Astrocyte of the hippocampus (primary cell): ENCODE measurements at regions not wholly inside any gene's neighbourhood (a gene's known extent, or its start where the extent isn't known, plus 50 kb on each side); places are given as distances from the start of the nearest gene placed in this dataset.

ENCODE experiments used
- DNase-seq: peaks from one replicate; pipeline ENCODE4 v3.0.0; 2011; ENCODE audit warnings: low read depth, low spot score

GRCh38 chr1:4517186-4517954, 137.0 kb upstream of the AJAP1 start:
- no peak for DNase-seq

GRCh38 chr1:4518621-4519020, 135.8 kb upstream of the AJAP1 start:
- DNase-seq: no peak

- DNase-seq: no peak
Measured at GRCh38 chr1:4519954-4520353, 134.5 kb upstream of the AJAP1 start.

- no peak for DNase-seq
Measured at GRCh38 chr1:4523551-4523950, 130.9 kb upstream of the AJAP1 start.

DNA sequence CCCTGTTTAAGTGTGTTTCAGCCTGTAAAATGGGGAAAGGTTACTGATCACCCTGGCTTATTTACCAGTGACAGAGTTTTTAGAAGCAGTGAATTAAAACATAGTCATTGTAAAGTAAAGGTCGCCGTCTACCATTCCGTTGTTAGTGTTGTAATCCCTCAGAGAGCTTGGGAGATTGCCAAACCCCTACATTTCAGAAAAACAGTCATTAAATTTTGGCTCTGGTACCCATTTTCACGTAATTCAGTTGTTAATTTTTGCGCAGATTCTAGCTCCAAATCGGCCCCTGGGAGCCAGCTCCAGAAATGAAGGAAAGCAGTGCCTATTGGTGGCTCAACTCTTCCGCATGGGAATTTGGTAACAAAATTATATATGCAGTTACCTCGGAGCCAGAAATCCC, 127.7 kb upstream of the AJAP1 start:
- no peak for DNase-seq

DNA sequence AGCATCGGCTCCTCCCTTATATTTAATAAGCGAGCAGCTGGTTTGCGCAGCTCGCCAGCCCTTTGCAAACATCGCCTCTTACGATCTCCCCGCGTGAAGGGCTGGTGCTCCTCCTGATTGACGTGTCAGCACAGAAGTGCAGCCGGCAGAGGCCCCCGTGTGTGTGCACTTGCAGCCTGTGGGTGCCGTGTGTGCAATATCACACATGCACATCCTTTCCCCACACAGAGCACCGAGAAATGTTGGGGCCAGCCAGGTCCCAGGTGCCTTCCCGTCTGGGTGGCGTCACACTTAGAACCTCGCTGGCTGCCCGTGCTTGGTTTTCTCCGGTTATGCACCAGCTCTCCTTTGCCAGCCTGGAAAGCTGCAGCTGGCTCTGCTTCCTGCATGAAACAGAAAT, 126.6 kb upstream of the AJAP1 start:
- DNase-seq: no peak

DNA sequence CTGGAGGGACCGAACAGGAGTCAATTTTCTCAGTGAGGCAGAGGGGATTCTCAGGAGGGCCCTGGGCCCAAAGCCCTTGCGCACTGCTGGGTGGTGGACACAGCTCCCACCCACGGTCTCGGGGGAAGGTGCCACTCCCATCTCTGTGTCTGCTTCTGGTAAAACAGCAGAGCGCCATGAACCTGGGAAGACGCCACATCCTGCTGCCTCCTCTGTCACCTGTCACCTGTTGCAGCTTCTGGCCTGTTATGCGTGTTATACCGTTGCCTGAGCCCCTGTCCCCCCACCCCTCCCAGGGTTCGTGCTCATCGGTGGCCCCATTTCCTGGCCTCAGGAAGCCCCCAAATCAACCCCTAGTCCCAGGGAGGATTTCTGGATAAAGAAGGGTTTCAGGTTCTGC, 125.8 kb upstream of the AJAP1 start:
- no peak for DNase-seq

GRCh38 chr1:4529446-4530165, 124.8 kb upstream of the AJAP1 start:
- DNase-seq: no peak

DNA sequence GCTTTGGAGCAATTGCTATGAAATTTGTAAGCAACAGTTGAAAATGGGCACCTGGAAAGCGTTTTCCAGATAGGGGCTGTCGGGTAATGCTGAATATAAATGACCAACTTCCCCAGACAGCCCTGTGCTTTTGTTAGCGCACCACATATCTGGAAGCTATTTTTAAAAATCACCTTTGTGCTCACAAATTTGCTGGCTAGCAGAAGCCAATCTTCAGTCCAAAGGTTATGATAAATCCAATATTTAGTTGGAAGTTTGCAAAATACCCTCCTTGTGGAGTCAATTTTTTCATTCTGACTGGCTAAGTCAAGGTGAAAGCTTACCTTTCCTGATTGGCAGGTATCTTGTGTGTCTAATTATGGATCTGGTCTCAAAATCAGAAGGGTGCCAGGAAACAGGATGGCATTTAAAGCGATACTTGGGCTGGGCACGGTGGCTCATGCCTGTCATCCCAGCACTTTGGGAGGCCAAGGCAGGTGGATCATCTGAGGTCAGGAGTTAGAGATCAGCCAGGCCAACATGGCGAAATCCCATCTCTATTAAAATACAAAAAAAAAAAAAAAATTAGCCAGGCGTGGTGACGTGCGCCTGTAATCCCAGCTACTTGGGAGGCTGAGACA, 124.1 kb upstream of the AJAP1 start:
- no peak for DNase-seq

GRCh38 chr1:4531842-4532241, 122.6 kb upstream of the AJAP1 start:
- DNase-seq: no peak

DNA sequence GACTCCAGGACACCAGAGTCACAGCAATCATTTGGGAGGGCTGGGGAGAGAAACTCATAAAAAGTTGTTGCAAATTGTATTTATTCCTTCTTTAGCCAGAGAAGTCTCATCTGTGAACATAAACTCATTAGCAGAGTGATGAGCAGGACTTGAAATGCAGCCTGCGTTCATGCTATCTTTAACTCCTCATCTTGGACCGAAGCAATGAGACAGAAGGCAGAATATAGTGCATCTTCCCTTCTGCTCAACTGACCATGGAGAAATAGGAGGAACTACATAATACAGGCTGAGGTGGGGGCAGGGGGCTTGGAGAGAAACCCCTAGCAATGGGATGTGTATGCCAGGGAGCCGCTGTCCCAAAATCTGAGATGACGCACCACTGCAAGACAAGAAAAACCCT, 121.8 kb upstream of the AJAP1 start:
- DNase-seq: no peak

DNA sequence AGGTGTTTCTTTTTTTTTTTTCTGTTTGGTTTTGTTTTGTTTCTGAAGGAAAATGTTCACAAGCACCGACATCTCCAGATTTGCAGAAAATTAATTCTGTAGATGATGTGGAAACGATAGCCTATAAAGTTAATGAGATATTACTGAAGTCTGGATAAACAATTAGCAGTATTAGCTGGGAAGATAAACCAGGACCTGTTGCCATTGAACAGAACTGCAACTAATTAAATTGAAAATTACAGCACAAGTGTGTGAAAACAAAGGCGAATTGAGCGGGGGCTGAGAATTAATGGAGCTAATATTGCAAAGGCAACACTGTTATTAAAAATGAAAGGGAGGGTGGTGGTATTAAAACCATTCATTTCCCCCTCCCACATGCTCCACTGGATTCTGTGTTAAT, 107.5 kb upstream of the AJAP1 start:
- no peak for DNase-seq

- peak; percentile 1 for DNase-seq
Measured at GRCh38 chr1:4549930-4550329, 104.5 kb upstream of the AJAP1 start.

- DNase-seq: no peak
Measured at GRCh38 chr1:4550941-4551340, 103.5 kb upstream of the AJAP1 start.

DNA sequence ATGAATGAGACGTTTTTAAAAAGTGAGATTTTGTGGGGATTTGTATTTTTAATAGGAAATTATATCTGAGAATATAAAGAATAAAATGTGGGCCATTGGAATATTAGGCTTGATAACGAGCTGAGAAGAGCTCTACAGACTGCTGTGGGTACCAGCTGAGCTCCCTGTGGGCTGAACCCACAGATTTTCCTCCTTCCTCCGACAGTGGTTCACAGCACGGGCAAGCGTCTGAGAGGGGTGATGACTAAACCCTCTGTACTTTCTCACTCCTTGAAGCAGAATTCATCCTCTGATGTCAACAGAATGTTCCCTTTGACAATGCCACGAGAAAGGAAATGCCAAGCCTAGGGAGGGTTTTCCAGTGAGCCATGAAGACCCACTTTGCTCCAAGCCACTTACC, 102.7 kb upstream of the AJAP1 start:
- no peak for DNase-seq

- no peak for DNase-seq
Measured at GRCh38 chr1:4553761-4554160, 100.6 kb upstream of the AJAP1 start.

DNA sequence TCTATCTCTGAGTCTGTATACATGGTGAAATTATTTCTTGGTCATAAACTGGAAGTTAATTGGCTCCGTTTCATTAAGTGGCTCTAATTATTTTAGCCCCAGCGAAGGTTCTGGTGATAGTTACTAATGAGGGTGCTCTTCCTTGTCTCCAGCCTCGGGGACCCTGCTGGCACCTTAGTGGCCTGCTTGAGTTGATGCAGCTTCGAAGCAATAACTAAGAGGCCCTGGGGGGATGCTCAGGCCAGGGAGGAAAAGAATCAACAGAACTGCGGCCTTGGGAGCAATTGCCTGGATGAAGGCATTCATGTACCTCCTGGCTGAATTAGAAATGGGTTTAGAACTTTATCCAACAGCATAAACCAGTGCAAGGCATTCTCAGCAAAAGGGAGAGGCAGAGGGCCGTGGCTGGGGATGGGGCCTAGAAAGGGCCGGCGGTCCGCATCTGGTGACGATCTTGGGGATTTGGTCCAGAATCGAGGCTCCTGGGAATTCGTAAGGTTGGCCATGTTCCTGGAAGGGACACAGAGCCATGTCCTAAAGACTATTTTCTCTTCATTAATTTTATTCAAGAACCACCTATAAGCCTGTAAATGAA, 100.0 kb upstream of the AJAP1 start:
- DNase-seq: no peak

- DNase-seq: no peak
Measured at GRCh38 chr1:4557949-4558348, 96.5 kb upstream of the AJAP1 start.

DNA sequence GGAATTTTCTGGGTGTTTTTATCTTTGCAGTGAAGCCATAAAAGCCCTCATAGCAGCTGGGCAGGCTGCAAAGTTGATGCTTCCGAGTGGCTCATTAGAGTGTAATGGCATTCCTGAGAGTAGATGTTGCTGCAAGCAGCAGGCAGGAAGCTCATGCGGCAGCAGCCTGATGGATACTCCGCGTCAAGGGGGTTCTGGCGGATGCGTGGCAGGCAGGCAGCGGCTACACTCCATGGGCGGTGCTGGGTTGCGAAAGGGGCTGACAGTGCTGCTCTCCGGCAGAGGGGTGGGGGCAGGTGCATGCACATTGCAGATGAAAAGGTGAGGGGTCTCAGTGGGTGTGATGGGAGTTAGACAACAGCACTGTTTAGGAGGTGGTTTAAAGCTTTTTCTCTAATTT, 93.2 kb upstream of the AJAP1 start:
- DNase-seq: no peak

GRCh38 chr1:4562321-4562720, 92.1 kb upstream of the AJAP1 start:
- no peak for DNase-seq

GRCh38 chr1:4563586-4563985, 90.8 kb upstream of the AJAP1 start:
- DNase-seq: no peak

DNA sequence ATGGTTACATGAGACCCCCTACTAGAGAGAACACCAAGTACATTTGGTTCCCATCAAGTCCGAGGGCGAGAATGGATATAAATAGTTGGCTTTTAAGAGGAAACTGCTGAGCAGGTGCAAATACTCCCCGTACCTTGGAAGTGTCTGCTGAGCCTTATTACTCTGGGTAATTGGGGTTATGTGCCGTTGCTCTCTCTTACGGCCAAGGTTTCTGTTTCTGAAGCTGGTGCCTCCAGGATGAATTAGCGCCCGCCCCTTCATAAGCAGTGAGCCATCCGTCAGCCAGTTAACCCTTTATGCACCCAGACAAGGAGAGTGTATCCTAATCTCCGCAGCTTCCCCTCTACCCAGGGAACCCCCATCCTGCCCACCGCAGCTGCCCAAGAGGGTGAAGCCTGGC, 90.4 kb upstream of the AJAP1 start:
- no peak for DNase-seq

DNA sequence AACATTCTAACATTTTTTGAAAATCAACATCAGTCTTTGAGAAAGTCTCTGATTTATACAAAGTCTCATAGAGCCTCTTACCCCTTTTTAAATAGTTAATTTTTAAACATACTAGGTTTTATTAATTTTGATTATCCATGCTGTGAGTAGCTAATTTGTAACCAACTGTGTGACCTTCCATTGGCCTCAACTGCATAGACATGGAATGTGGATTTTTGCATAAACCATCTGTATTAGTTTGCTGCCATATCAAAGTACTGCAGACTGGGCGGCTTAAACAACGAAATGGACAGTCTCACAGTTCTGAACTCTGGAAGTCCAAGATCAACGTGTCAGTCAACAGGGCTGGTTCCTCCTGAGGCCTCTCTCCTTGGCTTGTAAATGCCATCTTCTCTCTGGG, 89.2 kb upstream of the AJAP1 start:
- DNase-seq: no peak
